ENCODE measurements at regions not wholly inside any gene's neighbourhood (a gene's known extent, or its start where the extent isn't known, plus 50 kb on each side); places are given as distances from the start of the nearest gene placed in this dataset.

GRCh38 chr10:51000976-51001375 lies 73.3 kb upstream of the PRKG1 start:
- CTCF ChIA-PET = interaction anchor here (1.5 to 1.9 kb wide), 2 partner anchors 1216 to 1307 kb away, joined by 4 to 15 read pairs; no protein-coding TSS in a partner anchor
- Histone ChIP-seq H3K27me3 (ENCODE audit: control insufficient read depth in 2 of 2, insufficient read depth in 2 of 2, low read length in 2 of 2) (peaks cover 0 to 18% of the 10 kb centered on the region in 2 experiments), H3K9ac (replicated peaks; ENCODE audit: extremely low read depth, insufficient read depth, low read length) (no peak overlapping the region), H3K4me2 (ENCODE audit: insufficient read depth, low read length) (no peak overlapping the region), H3K4me3 (replicated peaks in 1 of 3; ENCODE audit: insufficient read depth in 1 of 3, low read depth in 1 of 3, low read length in 3 of 3) (no peak overlapping the region), H2AFZ (ENCODE audit: low read depth, low read length) (no peak overlapping the region), H3K36me3 (ENCODE audit: control insufficient read depth in 2 of 2, extremely low read depth in 1 of 2, insufficient read depth in 2 of 2, low read length in 2 of 2) (no peaks in the 10 kb centered on the region), H3K9me3 (replicated peaks; ENCODE audit: control insufficient read depth, insufficient read depth, low read length) (no peaks in the 10 kb centered on the region), H4K20me1 (replicated peaks; ENCODE audit: control insufficient read depth, extremely low read depth, insufficient read depth, low read length) (no peaks in the 10 kb centered on the region), H3K79me2 (ENCODE audit: control insufficient read depth, insufficient read depth, low read length) (no peaks in the 10 kb centered on the region), H3K4me1 (ENCODE audit: control insufficient read depth, extremely low read depth, insufficient read depth, low read length) (no peaks in the 10 kb centered on the region), H3K9me1 (replicated peaks; ENCODE audit: control insufficient read depth, extremely low read depth, insufficient read depth, low read length) (no peaks in the 10 kb centered on the region), H3K27ac (ENCODE audit: insufficient read depth, low read depth, low read length) (no peak overlapping the region)
- dilution Hi-C loops (cut with MboI; ENCODE audit: extremely low pct_ligation_motif_present, low sequenced_read_pairs) (no loop called here), intact Hi-C loops (cut with micrococcal nuclease) (loop anchor here (2.0 to 5.0 kb wide), 3 partner anchors 212 to 1001 kb away; no protein-coding TSS in a partner anchor)
- TF ChIP-seq FOS (IDR thresholded peaks at IDR 0.05; ENCODE audit: borderline replicate concordance, insufficient read depth, low read length) = no peak
- TF ChIP-seq GATA2 (IDR thresholded peaks at IDR 0.05; ENCODE audit: insufficient read depth, insufficient read length, low read depth, low read length) = no peak
- TF ChIP-seq POLR2AphosphoS5 (IDR thresholded peaks at IDR 0.05; ENCODE audit: insufficient read depth, low read depth, low read length) = no peak
- TF ChIP-seq POLR2A (IDR thresholded peaks at IDR 0.05; ENCODE audit: low read depth, low read length) = no peak
- FAIRE-seq = no peak
- BruUV-seq (replicated peaks) = no TSS peak
- DNase-seq (ENCODE audit: low read depth, low spot score) = no peak
- POLR2A ChIA-PET = no interaction called here

GRCh38 chr10:51001587-51001986 lies 72.7 kb upstream of the PRKG1 start:
- Histone ChIP-seq H3K27me3 (ENCODE audit: control insufficient read depth in 2 of 2, insufficient read depth in 2 of 2, low read length in 2 of 2) (peaks cover 0 to 15% of the 10 kb centered on the region in 2 experiments), H3K36me3 (ENCODE audit: control insufficient read depth in 2 of 2, extremely low read depth in 1 of 2, insufficient read depth in 2 of 2, low read length in 2 of 2) (no peaks in the 10 kb centered on the region), H3K4me1 (ENCODE audit: control insufficient read depth, extremely low read depth, insufficient read depth, low read length) (no peaks in the 10 kb centered on the region), H3K9ac (replicated peaks; ENCODE audit: extremely low read depth, insufficient read depth, low read length) (no peak overlapping the region), H2AFZ (ENCODE audit: low read depth, low read length) (peak overlapping the region; percentile 38), H3K9me3 (replicated peaks; ENCODE audit: control insufficient read depth, insufficient read depth, low read length) (no peaks in the 10 kb centered on the region), H3K27ac (ENCODE audit: insufficient read depth, low read depth, low read length) (no peak overlapping the region), H3K9me1 (replicated peaks; ENCODE audit: control insufficient read depth, extremely low read depth, insufficient read depth, low read length) (no peaks in the 10 kb centered on the region), H3K4me2 (ENCODE audit: insufficient read depth, low read length) (no peak overlapping the region), H3K79me2 (ENCODE audit: control insufficient read depth, insufficient read depth, low read length) (no peaks in the 10 kb centered on the region), H4K20me1 (replicated peaks; ENCODE audit: control insufficient read depth, extremely low read depth, insufficient read depth, low read length) (no peaks in the 10 kb centered on the region), H3K4me3 (replicated peaks in 1 of 3; ENCODE audit: insufficient read depth in 1 of 3, low read depth in 1 of 3, low read length in 3 of 3) (no peak overlapping the region)
- FAIRE-seq = peak; percentile 58
- DNase-seq (ENCODE audit: low read depth, low spot score) = peak; percentile 36
- TF ChIP-seq MYC (IDR thresholded peaks at IDR 0.05; ENCODE audit: low read depth, low read length) (no peak), CTCF (IDR thresholded peaks at IDR 0.05; ENCODE audit: extremely low read depth in 1 of 2, insufficient read depth in 1 of 2, low read depth in 1 of 2, low read length in 2 of 2) (peak; percentile 17 to 40)
- CTCF ChIA-PET = interaction anchor here (0.7 to 1.9 kb wide), 4 partner anchors 212 to 1306 kb away, joined by 3 to 15 read pairs (median 4); no protein-coding TSS in a partner anchor
- intact Hi-C loops (cut with micrococcal nuclease) = loop anchor here (2.0 to 5.0 kb wide), 3 partner anchors 213 to 1001 kb away; no protein-coding TSS in a partner anchor
- dilution Hi-C loops (cut with MboI; ENCODE audit: extremely low pct_ligation_motif_present, low sequenced_read_pairs) = no loop called here
- BruUV-seq (replicated peaks) = no TSS peak
- POLR2A ChIA-PET = no interaction called here

All from endothelial cell of umbilical vein (primary cell).